Right atrium auricular region (tissue), 2 donors: ENCODE measurements at regions not wholly inside any gene's neighbourhood (a gene's known extent, or its start where the extent isn't known, plus 50 kb on each side); places are given as distances from the start of the nearest gene placed in this dataset.

Experiments used
- DNase-seq: peaks from one replicate; pipeline ENCODE4 v3.0.0-alpha.2; 2019; ENCODE audit warnings: low spot score
- H3K27ac ChIP-seq, 2 donors: fragments of 200-600 bp; sonication (generic); 1 replicate in 1 of 2; 2 replicates in 1 of 2; pipeline ENCODE4 v1.5.1; 2016 to 2019
- H3K27me3 ChIP-seq, 2 donors: fragments of 200-600 bp; sonication (generic); one replicate each; pipeline versions ENCODE4 v1.5.1 to v1.6.0; 2017 to 2019
- H3K36me3 ChIP-seq: fragments of 200-600 bp; sonication (generic); one replicate; pipeline ENCODE4 v1.5.1; 2016
- H3K4me1 ChIP-seq, 2 donors: fragments of 200-600 bp; sonication (generic); one replicate each; pipeline versions ENCODE4 v1.5.1 to v1.6.0; 2017 to 2019
- H3K4me3 ChIP-seq, 2 donors: fragments of 200-600 bp; sonication (generic); 1 replicate in 1 of 2; 2 replicates in 1 of 2; pipeline ENCODE4 v1.5.1; 2017 to 2019; ENCODE audit warnings: mild to moderate bottlenecking in 1 of 2, moderate library complexity in 1 of 2
- H3K9me3 ChIP-seq, 2 donors: fragments of 200-600 bp; sonication (generic); one replicate each; pipeline ENCODE4 v1.5.1; 2019
- CTCF ChIP-seq, 2 donors: fragments of 200-600 bp; sonication (generic); IDR thresholded peaks; one replicate each; pipeline ENCODE4 v1.5.1; 2019; ENCODE audit warnings: antibody characterized with exemption in 2 of 2

DNA sequence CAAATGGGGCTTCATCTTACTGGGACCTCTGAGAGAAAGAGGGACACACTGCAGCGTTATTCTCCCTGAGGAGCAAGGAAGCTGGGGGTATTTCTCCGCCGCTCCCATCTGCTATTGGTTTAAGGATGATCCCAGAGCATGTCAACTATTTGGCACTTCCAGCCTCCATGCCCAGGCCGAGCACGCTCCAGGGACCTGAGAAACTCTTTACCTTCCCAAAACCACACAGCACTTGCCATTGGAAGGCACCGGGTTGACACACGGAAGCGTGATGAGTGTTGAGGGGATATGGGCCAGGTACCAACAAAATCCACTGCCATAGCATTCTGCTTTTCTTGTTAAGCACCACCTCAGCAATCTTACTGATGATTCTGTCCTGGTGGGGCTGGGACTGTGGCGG is 92.4 kb upstream of the SLC24A3 start:
- TF ChIP-seq CTCF (IDR thresholded peaks at IDR 0.05): no peak
- H3K36me3 ChIP-seq: no peaks in the 10 kb centered on the region
- peak; percentile 18 for DNase-seq
- no peak overlapping the region for H3K4me3 ChIP-seq
- H3K27ac ChIP-seq: no peak overlapping the region
- H3K4me1 ChIP-seq: no peaks in the 10 kb centered on the region
- H3K9me3 ChIP-seq: no peaks in the 10 kb centered on the region
- H3K27me3 ChIP-seq: no peaks in the 10 kb centered on the region

DNA sequence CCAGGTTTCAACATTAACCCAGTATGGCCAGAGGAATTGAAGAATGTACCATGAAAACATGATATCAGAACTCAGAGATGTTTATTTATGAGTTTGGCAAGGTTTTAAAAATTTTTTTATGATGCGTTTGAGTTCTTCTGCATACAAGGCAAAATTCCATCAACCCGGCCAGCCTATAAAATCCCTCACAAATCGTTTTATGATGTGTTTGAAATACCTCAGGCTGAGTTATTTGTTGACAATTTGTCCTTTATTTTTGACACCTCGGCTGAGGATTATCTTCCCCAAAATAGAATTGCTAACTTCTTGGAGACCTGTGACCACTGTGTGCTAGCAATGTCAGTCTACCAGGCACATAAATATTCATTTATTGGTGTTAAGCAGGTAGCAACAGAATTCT is 91.9 kb upstream of the SLC24A3 start:
- H3K9me3 ChIP-seq: no peaks in the 10 kb centered on the region
- H3K27me3 ChIP-seq: no peaks in the 10 kb centered on the region
- H3K27ac ChIP-seq: no peak overlapping the region
- DNase-seq: no peak
- no peaks in the 10 kb centered on the region for H3K4me1 ChIP-seq
- no peak overlapping the region for H3K4me3 ChIP-seq
- no peak for TF ChIP-seq CTCF (IDR thresholded peaks at IDR 0.05)
- no peaks in the 10 kb centered on the region for H3K36me3 ChIP-seq

- no peaks in the 10 kb centered on the region for H3K27me3 ChIP-seq
- no peaks in the 10 kb centered on the region for H3K4me1 ChIP-seq
- no peak for TF ChIP-seq CTCF (IDR thresholded peaks at IDR 0.05)
- no peak overlapping the region for H3K27ac ChIP-seq
- DNase-seq: peak; percentile 23
- H3K36me3 ChIP-seq: no peaks in the 10 kb centered on the region
- no peaks in the 10 kb centered on the region for H3K9me3 ChIP-seq
- no peak overlapping the region for H3K4me3 ChIP-seq
Observed at GRCh38 chr20:19121463-19121862, 91.0 kb upstream of the SLC24A3 start.

DNA sequence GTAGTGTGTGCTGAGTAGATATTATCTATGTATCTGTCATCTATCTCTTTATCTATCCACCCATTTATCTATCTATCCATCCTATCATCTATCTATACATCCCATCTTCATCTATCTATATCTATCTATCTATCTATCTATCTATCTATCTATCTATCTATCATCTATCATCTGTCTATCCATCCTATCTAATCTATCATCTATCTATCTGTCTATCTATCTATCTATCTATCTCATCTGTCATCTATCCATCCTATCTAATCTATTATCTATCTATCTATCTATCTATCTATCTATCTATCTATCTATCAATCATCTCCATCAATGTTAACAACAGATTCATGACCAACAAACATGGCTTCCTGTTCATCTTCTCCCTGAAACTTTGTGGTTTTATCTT is 90.5 kb upstream of the SLC24A3 start:
- Histone ChIP-seq H3K36me3 (no peaks in the 10 kb centered on the region), H3K4me3 (no peak overlapping the region), H3K27me3 (no peaks in the 10 kb centered on the region), H3K9me3 (no peaks in the 10 kb centered on the region), H3K27ac (no peak overlapping the region), H3K4me1 (no peaks in the 10 kb centered on the region)
- TF ChIP-seq CTCF (IDR thresholded peaks at IDR 0.05): no peak
- no peak for DNase-seq

GRCh38 chr20:19122395-19122794 is 90.0 kb upstream of the SLC24A3 start:
- Histone ChIP-seq H3K9me3 (no peaks in the 10 kb centered on the region), H3K36me3 (no peaks in the 10 kb centered on the region), H3K4me3 (no peak overlapping the region), H3K27me3 (no peaks in the 10 kb centered on the region), H3K27ac (no peak overlapping the region), H3K4me1 (no peaks in the 10 kb centered on the region)
- no peak for DNase-seq
- no peak for TF ChIP-seq CTCF (IDR thresholded peaks at IDR 0.05)

- DNase-seq: no peak
- H3K4me1 ChIP-seq: no peaks in the 10 kb centered on the region
- no peaks in the 10 kb centered on the region for H3K9me3 ChIP-seq
- H3K36me3 ChIP-seq: no peaks in the 10 kb centered on the region
- H3K27ac ChIP-seq: no peak overlapping the region
- no peak for TF ChIP-seq CTCF (IDR thresholded peaks at IDR 0.05)
- no peaks in the 10 kb centered on the region for H3K27me3 ChIP-seq
- no peak overlapping the region for H3K4me3 ChIP-seq
Observed at GRCh38 chr20:19125508-19125907, 86.9 kb upstream of the SLC24A3 start.
